ENCODE measurements at regions not wholly inside any gene's neighbourhood (a gene's known extent, or its start where the extent isn't known, plus 50 kb on each side); places are given as distances from the start of the nearest gene placed in this dataset.

- TF ChIP-seq, protein P1, sequence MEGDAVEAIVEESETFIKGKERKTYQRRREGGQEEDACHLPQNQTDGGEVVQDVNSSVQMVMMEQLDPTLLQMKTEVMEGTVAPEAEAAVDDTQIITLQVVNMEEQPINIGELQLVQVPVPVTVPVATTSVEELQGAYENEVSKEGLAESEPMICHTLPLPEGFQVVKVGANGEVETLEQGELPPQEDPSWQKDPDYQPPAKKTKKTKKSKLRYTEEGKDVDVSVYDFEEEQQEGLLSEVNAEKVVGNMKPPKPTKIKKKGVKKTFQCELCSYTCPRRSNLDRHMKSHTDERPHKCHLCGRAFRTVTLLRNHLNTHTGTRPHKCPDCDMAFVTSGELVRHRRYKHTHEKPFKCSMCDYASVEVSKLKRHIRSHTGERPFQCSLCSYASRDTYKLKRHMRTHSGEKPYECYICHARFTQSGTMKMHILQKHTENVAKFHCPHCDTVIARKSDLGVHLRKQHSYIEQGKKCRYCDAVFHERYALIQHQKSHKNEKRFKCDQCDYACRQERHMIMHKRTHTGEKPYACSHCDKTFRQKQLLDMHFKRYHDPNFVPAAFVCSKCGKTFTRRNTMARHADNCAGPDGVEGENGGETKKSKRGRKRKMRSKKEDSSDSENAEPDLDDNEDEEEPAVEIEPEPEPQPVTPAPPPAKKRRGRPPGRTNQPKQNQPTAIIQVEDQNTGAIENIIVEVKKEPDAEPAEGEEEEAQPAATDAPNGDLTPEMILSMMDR (IDR thresholded peaks at IDR 0.05; ENCODE audit: poor library complexity) = no peak
- TF ChIP-seq EZH2phosphoT487 (IDR thresholded peaks at IDR 0.05; ENCODE audit: low read depth, severe bottlenecking, unreplicated experiment) (no peak), EZH2 (IDR thresholded peaks at IDR 0.05; ENCODE audit: borderline replicate concordance) (no peak)
Measured at GRCh38 chr14:38710881-38711280, 392.2 kb downstream of the SEC23A start.
